ENCODE measurements at regions not wholly inside any gene's neighbourhood (a gene's known extent, or its start where the extent isn't known, plus 50 kb on each side); places are given as distances from the start of the nearest gene placed in this dataset.

DNA sequence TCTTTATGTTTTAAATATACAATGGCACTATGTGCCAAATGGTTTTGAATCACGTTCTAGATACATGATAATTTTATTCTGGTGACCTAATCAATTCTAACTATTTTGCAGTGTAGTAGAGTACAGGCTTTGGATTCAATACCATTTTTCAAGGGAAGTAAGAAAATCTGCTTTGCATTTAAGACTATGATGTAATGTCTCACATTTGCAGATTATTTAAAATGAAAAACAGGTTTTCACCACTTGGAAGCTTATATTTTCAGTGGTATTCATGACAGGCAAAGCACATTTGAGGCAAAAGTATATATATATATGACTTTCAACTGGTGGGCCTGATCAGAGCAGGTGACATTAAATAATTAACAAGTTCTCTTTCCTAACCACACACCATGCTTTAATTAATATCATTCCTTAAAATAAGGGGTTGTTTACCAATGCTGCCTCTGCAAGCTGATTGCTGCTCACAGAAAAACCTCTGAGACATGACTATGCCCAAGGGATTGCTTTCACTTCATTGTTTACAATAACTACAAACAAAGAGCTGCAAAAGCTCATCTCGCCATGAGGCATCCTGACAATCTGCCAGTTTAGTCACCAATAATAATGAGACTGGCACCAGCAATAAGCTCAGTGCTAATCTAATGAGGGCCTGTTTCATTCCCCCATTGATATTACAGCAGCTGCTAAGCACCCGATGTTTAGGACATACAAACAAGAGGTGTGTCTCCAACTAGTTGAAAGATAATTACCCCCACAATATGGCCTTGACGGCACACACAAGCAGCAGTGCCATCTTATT, 1176.0 kb upstream of the GJE1 start:
- no peaks in the 10 kb centered on the region for H3K79me2 ChIP-seq (ENCODE audit: insufficient read depth, low read length)
- no peaks in the 10 kb centered on the region for H3F3A ChIP-seq (ENCODE audit: insufficient read depth)
- no peak overlapping the region for H3K4me2 ChIP-seq (ENCODE audit: low read depth, low read length, poor library complexity, severe bottlenecking)
- peak overlapping the region; percentile 20 for H2AFZ ChIP-seq (ENCODE audit: low read depth, low read length, severe bottlenecking)
- TF ChIP-seq EZH2phosphoT487 (conservative IDR thresholded peaks at IDR 0.05; ENCODE audit: low read length): no peak
- TF ChIP-seq, protein P1, sequence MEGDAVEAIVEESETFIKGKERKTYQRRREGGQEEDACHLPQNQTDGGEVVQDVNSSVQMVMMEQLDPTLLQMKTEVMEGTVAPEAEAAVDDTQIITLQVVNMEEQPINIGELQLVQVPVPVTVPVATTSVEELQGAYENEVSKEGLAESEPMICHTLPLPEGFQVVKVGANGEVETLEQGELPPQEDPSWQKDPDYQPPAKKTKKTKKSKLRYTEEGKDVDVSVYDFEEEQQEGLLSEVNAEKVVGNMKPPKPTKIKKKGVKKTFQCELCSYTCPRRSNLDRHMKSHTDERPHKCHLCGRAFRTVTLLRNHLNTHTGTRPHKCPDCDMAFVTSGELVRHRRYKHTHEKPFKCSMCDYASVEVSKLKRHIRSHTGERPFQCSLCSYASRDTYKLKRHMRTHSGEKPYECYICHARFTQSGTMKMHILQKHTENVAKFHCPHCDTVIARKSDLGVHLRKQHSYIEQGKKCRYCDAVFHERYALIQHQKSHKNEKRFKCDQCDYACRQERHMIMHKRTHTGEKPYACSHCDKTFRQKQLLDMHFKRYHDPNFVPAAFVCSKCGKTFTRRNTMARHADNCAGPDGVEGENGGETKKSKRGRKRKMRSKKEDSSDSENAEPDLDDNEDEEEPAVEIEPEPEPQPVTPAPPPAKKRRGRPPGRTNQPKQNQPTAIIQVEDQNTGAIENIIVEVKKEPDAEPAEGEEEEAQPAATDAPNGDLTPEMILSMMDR (IDR thresholded peaks at IDR 0.05; ENCODE audit: insufficient read depth, low read length, poor library complexity, severe bottlenecking): no peak
- no peak overlapping the region for H3K4me3 ChIP-seq (ENCODE audit: insufficient read depth, low read length, poor library complexity, severe bottlenecking)
- no peaks in the 10 kb centered on the region for H3K36me3 ChIP-seq (ENCODE audit: low read length)
- H3K27ac ChIP-seq (ENCODE audit: low read depth, low read length): no peak overlapping the region
- H3K9me3 ChIP-seq (ENCODE audit: insufficient read depth, low read length): no peaks in the 10 kb centered on the region
- no peaks in the 10 kb centered on the region for H3K9me2 ChIP-seq (replicated peaks; ENCODE audit: insufficient read depth, low read length)
- no peaks in the 10 kb centered on the region for H3K27me3 ChIP-seq (ENCODE audit: low read length)
- no peak overlapping the region for H3K9ac ChIP-seq (ENCODE audit: low read length)
- no peaks in the 10 kb centered on the region for H4K20me1 ChIP-seq (ENCODE audit: low read depth, low read length)

DNA sequence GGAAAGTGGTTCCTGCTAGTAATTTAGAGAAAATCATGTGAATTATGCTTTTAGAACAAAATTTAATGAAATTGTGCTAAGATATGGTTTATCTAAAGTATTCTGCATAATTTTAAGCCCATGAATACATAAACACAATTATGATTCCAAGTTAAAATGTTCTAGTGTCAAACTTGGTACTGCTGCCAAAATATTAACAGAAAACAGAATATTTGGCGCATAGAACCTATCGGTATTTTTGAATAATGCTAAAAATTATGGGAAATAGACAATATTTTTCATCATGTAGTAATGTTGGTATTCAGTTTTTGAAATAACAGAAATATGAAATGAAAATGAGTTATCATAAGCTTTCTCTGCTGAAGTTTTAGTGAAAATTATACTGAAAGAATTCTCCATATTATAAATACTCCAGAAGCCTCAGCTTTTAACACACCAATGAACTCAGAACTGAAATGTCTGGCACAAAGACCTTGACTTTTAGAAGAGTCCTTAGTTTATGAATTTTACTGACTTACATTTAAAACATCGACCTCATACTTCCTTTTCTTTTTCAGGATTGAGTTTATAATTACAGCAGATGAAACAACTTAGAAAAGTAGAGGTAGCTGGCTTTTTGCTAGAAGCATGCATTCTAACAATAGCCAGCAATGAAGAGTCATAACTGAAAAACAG, 1192.3 kb upstream of the GJE1 start:
- H3K27me3 ChIP-seq (ENCODE audit: low read length): no peaks in the 10 kb centered on the region
- H3K4me2 ChIP-seq (ENCODE audit: low read depth, low read length, poor library complexity, severe bottlenecking): no peak overlapping the region
- no peak overlapping the region for H2AFZ ChIP-seq (ENCODE audit: low read depth, low read length, severe bottlenecking)
- no peak overlapping the region for H3K27ac ChIP-seq (ENCODE audit: low read depth, low read length)
- no peaks in the 10 kb centered on the region for H3K36me3 ChIP-seq (ENCODE audit: low read length)
- H4K20me1 ChIP-seq (ENCODE audit: low read depth, low read length): no peaks in the 10 kb centered on the region
- no peaks in the 10 kb centered on the region for H3K79me2 ChIP-seq (ENCODE audit: insufficient read depth, low read length)
- no peak overlapping the region for H3K4me3 ChIP-seq (ENCODE audit: insufficient read depth, low read length, poor library complexity, severe bottlenecking)
- no peaks in the 10 kb centered on the region for H3K9me2 ChIP-seq (replicated peaks; ENCODE audit: insufficient read depth, low read length)
- TF ChIP-seq EZH2phosphoT487 (conservative IDR thresholded peaks at IDR 0.05; ENCODE audit: low read length): no peak
- TF ChIP-seq, protein P1 (IDR thresholded peaks at IDR 0.05; ENCODE audit: insufficient read depth, low read length, poor library complexity, severe bottlenecking): no peak
- H3K9ac ChIP-seq (ENCODE audit: low read length): no peak overlapping the region
- peaks cover 1% of the 10 kb centered on the region; the same call in 1 of the 2 replicates for H3K9me3 ChIP-seq (ENCODE audit: insufficient read depth, low read length)
- H3F3A ChIP-seq (ENCODE audit: insufficient read depth): no peaks in the 10 kb centered on the region

DNA sequence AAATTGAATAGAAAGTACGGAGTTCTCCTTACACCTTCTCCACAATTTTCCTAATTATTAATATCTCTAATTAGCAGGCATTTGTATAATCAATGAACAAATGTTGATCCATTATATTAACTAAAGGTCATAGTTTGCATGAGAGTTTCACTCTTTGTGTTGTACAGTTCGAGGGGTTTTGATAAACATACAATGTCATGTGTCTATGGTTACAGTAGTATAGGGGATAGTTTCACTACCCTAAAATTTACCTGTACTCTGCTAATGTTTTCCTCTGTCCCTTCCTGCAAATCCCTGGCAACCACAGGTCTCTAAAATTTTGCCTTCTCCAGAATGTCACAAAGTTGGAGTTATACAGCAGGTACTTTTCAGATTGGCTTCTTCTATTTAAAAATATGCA, 1199.8 kb upstream of the GJE1 start:
- H3K9ac ChIP-seq (ENCODE audit: low read length): no peak overlapping the region
- H3K4me2 ChIP-seq (ENCODE audit: low read depth, low read length, poor library complexity, severe bottlenecking): no peak overlapping the region
- no peaks in the 10 kb centered on the region for H3K9me3 ChIP-seq (ENCODE audit: insufficient read depth, low read length)
- H4K20me1 ChIP-seq (ENCODE audit: low read depth, low read length): no peaks in the 10 kb centered on the region
- H3K36me3 ChIP-seq (ENCODE audit: low read length): no peaks in the 10 kb centered on the region
- H2AFZ ChIP-seq (ENCODE audit: low read depth, low read length, severe bottlenecking): no peak overlapping the region
- no peaks in the 10 kb centered on the region for H3K9me2 ChIP-seq (replicated peaks; ENCODE audit: insufficient read depth, low read length)
- no peaks in the 10 kb centered on the region for H3K27me3 ChIP-seq (ENCODE audit: low read length)
- H3F3A ChIP-seq (ENCODE audit: insufficient read depth): no peaks in the 10 kb centered on the region
- TF ChIP-seq EZH2phosphoT487 (conservative IDR thresholded peaks at IDR 0.05; ENCODE audit: low read length): no peak
- TF ChIP-seq, protein P1 (IDR thresholded peaks at IDR 0.05; ENCODE audit: insufficient read depth, low read length, poor library complexity, severe bottlenecking): no peak
- H3K27ac ChIP-seq (ENCODE audit: low read depth, low read length): no peak overlapping the region
- no peaks in the 10 kb centered on the region for H3K79me2 ChIP-seq (ENCODE audit: insufficient read depth, low read length)
- no peak overlapping the region for H3K4me3 ChIP-seq (ENCODE audit: insufficient read depth, low read length, poor library complexity, severe bottlenecking)
